ENCODE measurements at regions not wholly inside any gene's neighbourhood (a gene's known extent, or its start where the extent isn't known, plus 50 kb on each side); places are given as distances from the start of the nearest gene placed in this dataset.

DNA sequence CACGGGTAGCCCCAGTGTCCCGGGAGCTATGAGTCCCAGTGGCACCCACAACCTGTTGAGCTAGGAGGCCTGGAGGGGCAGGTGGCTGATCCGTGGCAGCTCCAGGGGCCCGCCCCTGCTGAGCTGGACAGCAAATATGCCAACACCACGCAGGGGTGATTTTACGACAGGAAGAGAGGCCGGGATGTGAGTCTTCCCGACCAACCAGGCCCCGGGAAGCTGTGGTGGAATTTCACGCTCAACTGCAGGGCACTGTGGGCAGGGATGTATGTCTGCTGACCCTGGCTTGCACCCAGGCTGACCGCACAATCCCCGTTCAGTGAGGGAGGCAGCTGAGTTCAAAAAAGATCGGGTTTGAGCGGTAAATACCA is 183.9 kb downstream of the ERMARD start:
- TF ChIP-seq CTCF (IDR thresholded peaks at IDR 0.05; ENCODE audit: insufficient read depth, missing control alignments): no peak
- DNase-seq (ENCODE audit: insufficient read length, low spot score) (no peak), FAIRE-seq (no peak)

GRCh38 chr6:169934699-169935347 is 183.4 kb downstream of the ERMARD start:
- TF ChIP-seq CTCF (IDR thresholded peaks at IDR 0.05; ENCODE audit: insufficient read depth, missing control alignments): no peak
- no peak for DNase-seq (ENCODE audit: insufficient read length, low spot score)
- no peak for FAIRE-seq

DNA sequence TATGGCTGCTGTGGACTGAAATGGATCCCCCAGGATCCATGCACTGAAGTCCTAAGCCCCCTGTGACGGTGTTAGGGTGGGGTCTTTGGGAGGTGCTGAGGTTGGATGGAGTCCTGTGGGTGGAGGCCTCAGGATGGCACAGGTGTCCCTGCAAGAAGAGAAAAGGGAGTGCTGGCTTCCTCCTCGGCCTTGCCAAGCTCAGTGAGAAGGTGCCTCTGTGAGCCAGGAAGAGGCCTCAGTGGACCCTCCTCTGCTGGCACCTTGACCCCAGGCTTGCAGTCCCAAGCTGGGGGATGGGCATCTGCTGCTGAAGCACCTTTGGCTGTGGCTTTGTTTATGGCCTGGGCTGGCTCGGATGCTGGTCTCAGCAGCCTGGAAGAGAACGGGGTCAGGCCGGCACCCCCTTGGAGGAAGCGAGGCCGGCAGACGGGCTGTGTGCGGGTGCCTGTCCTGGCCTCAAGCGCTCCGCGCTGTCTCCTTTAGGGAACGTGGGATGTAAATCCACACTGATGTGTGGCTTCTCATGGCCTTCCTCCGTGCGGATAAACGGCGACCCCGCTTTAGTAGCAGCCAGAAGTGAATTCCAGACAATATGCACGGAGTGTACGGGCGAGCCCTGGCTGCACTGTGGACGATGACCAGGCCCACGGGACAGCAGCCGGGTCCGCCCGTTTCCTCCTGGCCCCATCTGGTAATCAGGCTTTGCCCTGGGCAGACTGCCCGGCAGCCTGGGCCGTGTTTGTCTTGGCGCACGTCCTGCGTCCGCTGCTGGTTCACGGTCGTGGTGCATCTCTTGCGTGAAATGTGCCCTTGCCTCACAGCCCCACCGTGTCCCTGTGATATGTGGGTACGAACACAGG is 182.6 kb downstream of the ERMARD start:
- no peak for DNase-seq (ENCODE audit: insufficient read length, low spot score)
- no peak for FAIRE-seq
- TF ChIP-seq CTCF (IDR thresholded peaks at IDR 0.05; ENCODE audit: insufficient read depth, missing control alignments): no peak

DNA sequence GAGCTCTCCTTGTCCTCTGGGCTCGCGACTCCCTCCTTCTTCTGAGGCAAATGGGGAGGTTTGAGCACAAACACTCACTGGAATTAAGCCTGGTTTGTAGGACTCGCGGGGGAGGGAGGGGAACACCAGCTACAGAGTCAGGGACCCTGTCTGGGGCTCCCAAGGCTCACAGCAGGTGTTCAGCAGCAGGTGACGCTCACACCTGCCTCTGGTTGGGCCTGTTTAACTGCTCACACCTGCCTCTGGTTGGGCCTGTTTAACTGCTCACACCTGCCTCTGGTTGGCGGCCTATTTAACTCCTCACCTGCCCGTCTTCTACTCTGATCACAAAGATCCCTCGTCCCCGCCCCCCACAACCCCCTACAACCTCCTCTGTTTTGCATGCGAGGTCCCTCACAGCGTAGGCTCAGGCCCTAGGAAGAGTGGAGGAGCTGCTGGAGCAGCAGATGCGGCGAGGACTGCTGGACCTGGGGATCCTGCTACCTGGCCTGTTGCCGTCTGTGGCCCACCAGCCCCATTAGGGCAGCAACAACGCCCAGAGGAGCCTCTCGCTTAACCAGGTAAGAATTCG is 181.9 kb downstream of the ERMARD start:
- TF ChIP-seq CTCF (IDR thresholded peaks at IDR 0.05; ENCODE audit: insufficient read depth, missing control alignments): no peak
- FAIRE-seq: no peak
- no peak for DNase-seq (ENCODE audit: insufficient read length, low spot score)

DNA sequence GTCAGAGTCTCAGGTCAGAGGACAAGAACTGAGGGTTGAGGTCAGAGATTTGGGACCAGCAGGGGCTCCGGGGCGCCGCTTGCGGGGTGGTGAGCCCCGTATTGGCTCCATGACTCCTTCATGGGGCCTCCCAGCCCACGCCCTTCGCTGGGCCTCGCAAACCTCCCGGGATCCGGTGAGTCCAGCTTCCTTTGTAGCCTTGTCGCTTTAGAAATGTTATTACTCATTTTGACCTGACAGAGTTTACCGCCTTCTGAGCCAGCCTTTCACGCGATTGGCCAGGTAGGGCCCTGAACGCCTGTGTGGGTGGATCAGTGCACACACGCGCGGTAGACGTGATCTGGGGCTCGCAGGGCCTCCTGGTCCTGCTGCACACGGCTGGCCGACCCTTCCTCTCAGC is 181.1 kb downstream of the ERMARD start:
- DNase-seq (ENCODE audit: insufficient read length, low spot score): no peak
- no peak for FAIRE-seq
- TF ChIP-seq CTCF (IDR thresholded peaks at IDR 0.05; ENCODE audit: insufficient read depth, missing control alignments): no peak

GRCh38 chr6:169931261-169931660 is 179.8 kb downstream of the ERMARD start:
- no peak for DNase-seq (ENCODE audit: insufficient read length, low spot score)
- FAIRE-seq: no peak
- no peak for TF ChIP-seq CTCF (IDR thresholded peaks at IDR 0.05; ENCODE audit: insufficient read depth, missing control alignments)

- TF ChIP-seq CTCF (IDR thresholded peaks at IDR 0.05; ENCODE audit: insufficient read depth, missing control alignments): no peak
- DNase-seq (ENCODE audit: insufficient read length, low spot score) (no peak), FAIRE-seq (no peak)
Observed at GRCh38 chr6:169930799-169931198, 179.4 kb downstream of the ERMARD start.
